BLaER1 treated with 17β-estradiol and CSF1 and Interleukin-3, amounts not matched to agents 10 nM and 100 nM (cell line): ENCODE measurements at regions not wholly inside any gene's neighbourhood (a gene's known extent, or its start where the extent isn't known, plus 50 kb on each side); places are given as distances from the start of the nearest gene placed in this dataset.

ENCODE experiments used
- H3K27ac ChIP-seq, 11 experiments: shearing (Covaris generic); formaldehyde crosslinking; 2 replicates each; pipeline ENCODE4 v1.8.1; 2022
- H3K27me3 ChIP-seq, 11 experiments: shearing (Covaris generic); formaldehyde crosslinking; 2 replicates each; pipeline ENCODE4 v1.8.1; 2022
- H3K36me3 ChIP-seq, 11 experiments: shearing (Covaris generic); formaldehyde crosslinking; 2 replicates each; pipeline ENCODE4 v1.8.1; 2022
- H3K4me1 ChIP-seq, 10 experiments: shearing (Covaris generic); formaldehyde crosslinking; 2 replicates each; pipeline ENCODE4 v1.8.1; 2022
- H3K4me2 ChIP-seq, 11 experiments: shearing (Covaris generic); formaldehyde crosslinking; 2 replicates each; pipeline ENCODE4 v1.8.1; 2022
- H3K4me3 ChIP-seq, 10 experiments: shearing (Covaris generic); formaldehyde crosslinking; 2 replicates each; pipeline ENCODE4 v1.8.1; 2022
- H3K9ac ChIP-seq, 11 experiments: shearing (Covaris generic); formaldehyde crosslinking; 2 replicates each; pipeline ENCODE4 v1.8.1; 2022
- H3K9me3 ChIP-seq, 11 experiments: shearing (Covaris generic); formaldehyde crosslinking; replicated peaks in 1 of 11; 2 replicates each; pipeline ENCODE4 v1.8.1; 2022
- H4K20me1 ChIP-seq, 11 experiments: shearing (Covaris generic); formaldehyde crosslinking; 2 replicates each; pipeline ENCODE4 v1.8.1; 2022
- Cebpa-rat ChIP-seq, 11 experiments: shearing (Covaris generic); IDR thresholded peaks; 2 replicates each; pipeline ENCODE4 v1.8.1; 2022

DNA sequence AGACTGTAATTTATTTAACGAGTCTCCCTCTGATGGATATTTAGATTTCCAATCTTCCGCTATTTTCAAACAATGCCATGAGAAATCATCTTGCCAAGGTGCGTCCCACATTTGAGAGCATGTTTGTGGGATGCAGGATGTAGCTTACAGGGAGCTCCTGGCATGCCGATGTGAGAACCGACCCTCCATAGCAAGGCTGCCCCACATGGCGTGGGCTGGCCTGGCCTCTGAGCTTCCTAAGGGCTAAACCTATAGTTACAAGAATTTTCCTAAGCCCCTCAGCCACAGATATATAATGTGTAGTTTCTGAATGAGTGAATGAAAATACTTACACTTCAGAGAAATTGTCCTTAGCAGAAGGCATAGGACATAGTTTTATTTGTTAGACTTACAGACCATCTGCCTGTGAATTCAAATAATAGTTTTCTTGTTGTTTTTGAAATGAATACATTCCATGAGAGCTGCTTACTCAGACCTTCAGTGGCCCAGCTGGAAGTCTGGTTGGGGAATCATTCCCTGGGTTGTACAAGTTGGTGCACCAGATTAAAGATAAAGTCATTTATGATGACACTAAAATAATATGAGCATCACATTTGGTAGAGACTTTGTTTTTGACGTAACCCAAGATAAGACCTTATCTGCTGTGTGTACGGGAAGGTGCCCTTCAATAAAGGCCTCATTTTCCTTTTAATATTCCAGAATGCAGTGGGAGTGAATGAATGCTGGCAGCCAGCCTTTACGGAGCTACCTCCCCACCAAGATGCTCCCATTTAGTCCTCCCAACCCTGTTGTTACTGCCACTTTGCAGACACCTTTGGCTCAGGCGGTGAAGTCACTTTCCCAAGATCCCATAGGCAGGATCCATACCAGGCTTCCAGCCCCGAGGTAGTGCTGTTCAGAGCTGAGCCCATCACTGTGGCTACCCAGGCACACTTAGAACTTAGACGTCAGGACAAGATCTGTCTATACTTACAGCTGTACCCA is 107.1 kb downstream of the GLI2 start:
- no peak overlapping the region for H3K9ac ChIP-seq
- H4K20me1 ChIP-seq: no peaks in the 10 kb centered on the region; a peak in 1 of 22 replicates
- H3K9me3 ChIP-seq: no peaks in the 10 kb centered on the region
- no peak for TF ChIP-seq Cebpa-rat (IDR thresholded peaks at IDR 0.05)
- no peak overlapping the region for H3K27ac ChIP-seq
- no peaks in the 10 kb centered on the region for H3K4me1 ChIP-seq
- no peak overlapping the region for H3K4me2 ChIP-seq
- no peaks in the 10 kb centered on the region for H3K36me3 ChIP-seq
- no peaks in the 10 kb centered on the region for H3K27me3 ChIP-seq
- no peak overlapping the region for H3K4me3 ChIP-seq

DNA sequence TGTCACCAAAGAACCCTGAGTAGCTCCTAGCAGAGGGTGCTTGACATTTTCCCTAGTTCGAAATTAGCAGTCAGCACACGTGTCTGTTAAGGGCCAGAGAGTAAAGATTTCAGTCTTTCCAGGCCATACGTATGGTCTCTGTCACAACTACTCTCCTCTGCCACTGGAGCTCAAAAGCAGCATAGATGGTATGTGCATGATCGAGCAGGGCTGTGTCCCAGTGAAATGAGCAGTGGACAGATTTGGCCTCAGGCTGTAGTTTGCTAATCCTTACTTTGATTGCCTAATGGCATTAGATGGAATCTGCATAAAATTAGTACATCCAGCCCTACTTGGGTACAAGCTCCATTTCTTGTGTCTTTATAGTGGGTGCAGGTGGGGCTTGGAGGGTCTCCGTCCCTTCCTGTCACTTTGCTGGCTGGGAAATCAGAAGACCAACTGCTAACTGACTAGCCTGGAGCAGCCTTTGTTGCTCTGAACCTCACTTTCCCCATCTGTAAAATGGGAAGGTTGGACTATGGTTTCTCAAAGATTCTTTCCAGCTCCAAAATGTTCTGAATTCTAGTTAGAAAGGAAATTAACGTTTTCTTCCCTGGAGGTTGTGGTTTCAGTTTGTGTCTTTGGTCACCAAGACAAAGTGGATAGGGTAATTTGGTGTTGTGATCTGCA is 108.5 kb downstream of the GLI2 start:
- no peak for TF ChIP-seq Cebpa-rat (IDR thresholded peaks at IDR 0.05)
- no peaks in the 10 kb centered on the region; a peak in 1 of 22 replicates for H4K20me1 ChIP-seq
- peaks cover 0 to 11% (median 5%) of the 10 kb centered on the region in 11 experiments; a peak in 13 of 22 replicates for H3K9me3 ChIP-seq
- no peak overlapping the region for H3K4me2 ChIP-seq
- no peaks in the 10 kb centered on the region for H3K27me3 ChIP-seq
- H3K9ac ChIP-seq: no peak overlapping the region
- no peak overlapping the region for H3K27ac ChIP-seq
- no peaks in the 10 kb centered on the region for H3K4me1 ChIP-seq
- no peak overlapping the region for H3K4me3 ChIP-seq
- no peaks in the 10 kb centered on the region for H3K36me3 ChIP-seq

DNA sequence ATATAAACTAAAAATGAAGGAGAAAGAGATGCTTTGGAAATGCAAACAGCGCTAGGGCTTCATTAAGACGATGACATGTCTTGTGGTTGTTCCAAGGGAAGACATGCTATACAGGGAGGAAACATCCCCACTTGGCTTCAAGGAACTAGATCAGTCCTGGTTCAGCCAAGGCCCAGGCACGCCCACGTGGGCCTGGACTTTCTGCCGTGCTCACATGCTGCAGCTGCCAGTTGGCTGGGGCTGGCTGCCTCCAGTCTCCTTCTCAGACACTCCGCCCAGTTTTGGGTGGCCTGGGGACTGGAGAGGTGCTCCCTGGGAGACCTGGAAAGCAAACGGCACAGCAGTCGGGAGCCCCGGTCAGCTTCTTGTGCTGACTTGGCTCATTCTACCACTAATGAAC is 109.6 kb downstream of the GLI2 start:
- Histone ChIP-seq H4K20me1 (no peaks in the 10 kb centered on the region; a peak in 1 of 22 replicates), H3K9ac (no peak overlapping the region), H3K27me3 (no peaks in the 10 kb centered on the region), H3K4me3 (no peak overlapping the region), H3K9me3 (peaks cover 6 to 21% (median 15%) of the 10 kb centered on the region in 11 experiments; a peak in 21 of 22 replicates), H3K4me2 (no peak overlapping the region), H3K36me3 (no peaks in the 10 kb centered on the region), H3K27ac (no peak overlapping the region), H3K4me1 (no peaks in the 10 kb centered on the region)
- no peak for TF ChIP-seq Cebpa-rat (IDR thresholded peaks at IDR 0.05)

DNA sequence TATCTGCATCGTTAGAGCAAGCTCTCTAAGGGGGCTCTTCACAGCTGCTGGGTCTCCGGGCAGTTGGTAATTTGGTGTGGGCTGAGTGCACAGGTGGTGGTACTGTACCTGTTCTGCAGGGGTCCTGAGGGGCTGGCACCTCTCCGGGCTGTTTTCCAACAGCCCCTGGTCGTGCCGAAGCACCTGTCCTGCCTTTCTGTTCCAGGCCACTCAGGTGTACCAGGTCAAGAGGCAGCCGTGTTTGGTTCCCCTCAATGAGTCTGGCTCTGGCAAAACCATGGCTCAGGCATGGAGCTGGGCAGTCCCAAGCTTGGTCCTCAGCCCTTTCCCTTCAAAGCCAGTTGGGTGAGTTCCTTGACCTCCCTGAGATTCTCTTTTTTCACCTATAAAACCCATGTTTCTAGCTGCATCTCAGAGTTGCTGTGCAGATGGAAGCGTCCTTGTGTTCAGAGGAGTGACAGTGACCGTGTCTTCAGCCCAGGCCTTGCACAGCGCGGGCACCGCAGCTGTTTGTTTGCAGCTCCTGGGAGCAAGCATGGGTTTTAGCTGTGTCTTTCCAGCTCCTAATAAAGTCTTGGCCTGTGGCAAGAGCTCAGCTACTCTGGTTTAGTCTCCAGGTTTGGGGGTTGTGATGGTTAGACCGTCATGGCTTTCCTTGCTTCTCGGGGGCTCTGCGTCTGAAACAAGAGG is 110.9 kb downstream of the GLI2 start:
- Histone ChIP-seq H3K9me3 (peaks cover 6 to 23% (median 18%) of the 10 kb centered on the region in 11 experiments; a peak in 21 of 22 replicates), H3K27ac (no peak overlapping the region), H3K4me2 (no peak overlapping the region), H4K20me1 (no peaks in the 10 kb centered on the region; a peak in 1 of 22 replicates), H3K36me3 (no peaks in the 10 kb centered on the region), H3K4me3 (no peak overlapping the region), H3K27me3 (no peaks in the 10 kb centered on the region), H3K9ac (no peak overlapping the region), H3K4me1 (no peaks in the 10 kb centered on the region)
- no peak for TF ChIP-seq Cebpa-rat (IDR thresholded peaks at IDR 0.05)

DNA sequence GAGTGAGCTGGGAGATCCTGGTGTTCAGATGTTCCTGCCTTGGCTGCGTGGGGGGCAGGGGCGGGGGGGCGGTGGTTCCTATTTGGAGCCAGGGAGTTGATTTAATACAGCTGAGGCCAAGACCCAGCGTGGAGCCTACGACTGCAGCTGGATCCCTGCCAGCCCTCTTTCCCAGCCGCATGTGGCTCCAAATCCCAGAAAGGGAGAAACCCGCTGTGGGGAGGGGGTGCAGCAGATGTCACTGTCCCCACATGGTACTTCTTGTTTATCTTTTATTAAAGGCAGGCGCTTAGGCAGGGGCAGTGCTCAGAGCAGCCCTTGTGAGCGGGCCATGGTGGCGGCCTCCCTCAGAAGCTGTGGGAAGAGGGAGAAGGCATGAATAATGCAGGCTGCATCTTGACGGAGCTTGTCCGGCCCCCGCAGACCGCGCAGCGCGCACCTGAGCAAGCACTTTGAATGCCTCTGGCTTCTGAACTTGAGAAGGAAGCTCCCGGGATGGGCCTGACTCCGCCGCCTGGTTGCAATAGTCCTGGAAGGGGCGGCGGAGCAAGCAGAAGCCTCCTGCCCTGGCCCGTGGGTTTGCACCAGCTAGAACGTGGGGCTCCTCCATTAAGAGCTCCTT is 112.1 kb downstream of the GLI2 start:
- no peak overlapping the region for H3K4me3 ChIP-seq
- H3K9ac ChIP-seq: no peak overlapping the region
- peaks cover 6 to 23% (median 18%) of the 10 kb centered on the region in 11 experiments; a peak in 21 of 22 replicates for H3K9me3 ChIP-seq
- no peaks in the 10 kb centered on the region for H3K27me3 ChIP-seq
- no peaks in the 10 kb centered on the region for H3K4me1 ChIP-seq
- no peaks in the 10 kb centered on the region for H3K36me3 ChIP-seq
- H4K20me1 ChIP-seq: no peaks in the 10 kb centered on the region; a peak in 1 of 22 replicates
- no peak overlapping the region for H3K27ac ChIP-seq
- TF ChIP-seq Cebpa-rat (IDR thresholded peaks at IDR 0.05): no peak
- no peak overlapping the region for H3K4me2 ChIP-seq

DNA sequence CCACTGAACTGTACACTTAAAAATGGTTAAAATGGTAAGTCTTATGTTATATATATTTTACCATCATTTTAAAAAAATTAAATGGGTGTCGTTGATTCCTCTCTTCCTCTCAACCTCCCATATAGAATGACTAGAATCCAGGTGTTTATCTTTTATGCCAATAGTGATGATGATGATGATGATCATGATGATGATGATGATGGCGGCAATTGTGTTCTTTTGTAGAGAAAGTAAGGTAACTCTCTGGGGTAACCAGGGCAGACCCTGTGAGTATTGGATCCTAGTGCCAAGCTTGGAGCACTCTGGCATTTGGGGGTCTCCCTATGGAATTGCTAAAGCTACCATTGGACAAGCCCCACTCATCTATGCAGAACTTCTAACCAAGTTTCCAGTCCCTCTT is 113.6 kb downstream of the GLI2 start:
- peaks cover 0 to 8% (median 2%) of the 10 kb centered on the region in 10 experiments; a peak in 13 of 20 replicates for H3K4me1 ChIP-seq
- no peak overlapping the region for H3K9ac ChIP-seq
- H3K27me3 ChIP-seq: no peaks in the 10 kb centered on the region
- H3K9me3 ChIP-seq: peaks cover 6 to 23% (median 18%) of the 10 kb centered on the region in 11 experiments; a peak in 21 of 22 replicates
- H3K36me3 ChIP-seq: no peaks in the 10 kb centered on the region
- no peaks in the 10 kb centered on the region; a peak in 1 of 22 replicates for H4K20me1 ChIP-seq
- TF ChIP-seq Cebpa-rat (IDR thresholded peaks at IDR 0.05): no peak
- no peak overlapping the region for H3K4me2 ChIP-seq
- no peak overlapping the region for H3K4me3 ChIP-seq
- H3K27ac ChIP-seq: no peak overlapping the region

DNA sequence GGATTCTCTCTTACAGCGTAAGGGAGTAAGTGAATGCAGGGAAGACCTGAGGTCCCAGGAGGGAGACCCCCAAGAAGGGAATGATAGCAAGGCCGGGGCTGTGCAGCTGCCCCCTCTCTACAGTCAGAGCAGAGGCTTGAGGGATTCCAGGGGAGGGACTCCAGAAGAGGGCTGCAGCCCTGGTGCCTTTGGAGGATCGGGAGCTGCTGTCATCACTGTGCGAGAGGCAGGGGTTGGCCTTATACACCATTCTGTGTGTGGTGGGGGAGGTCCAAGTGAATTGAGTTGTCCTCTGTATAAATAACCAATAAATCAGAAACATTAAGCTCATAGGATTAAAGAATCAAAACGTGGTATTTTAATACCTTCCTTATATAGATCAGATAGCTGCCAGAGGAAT is 114.9 kb downstream of the GLI2 start:
- no peaks in the 10 kb centered on the region for H3K27me3 ChIP-seq
- peaks cover 6 to 23% (median 18%) of the 10 kb centered on the region in 11 experiments; a peak in 21 of 22 replicates for H3K9me3 ChIP-seq
- H3K36me3 ChIP-seq: no peaks in the 10 kb centered on the region
- H4K20me1 ChIP-seq: no peaks in the 10 kb centered on the region; a peak in 1 of 22 replicates
- H3K9ac ChIP-seq: no peak overlapping the region
- no peak overlapping the region for H3K4me3 ChIP-seq
- H3K4me2 ChIP-seq: no peak overlapping the region
- TF ChIP-seq Cebpa-rat (IDR thresholded peaks at IDR 0.05): no peak
- peaks cover 0 to 20% (median 15%) of the 10 kb centered on the region in 10 experiments; a peak in 16 of 20 replicates for H3K4me1 ChIP-seq
- H3K27ac ChIP-seq: no peak overlapping the region

DNA sequence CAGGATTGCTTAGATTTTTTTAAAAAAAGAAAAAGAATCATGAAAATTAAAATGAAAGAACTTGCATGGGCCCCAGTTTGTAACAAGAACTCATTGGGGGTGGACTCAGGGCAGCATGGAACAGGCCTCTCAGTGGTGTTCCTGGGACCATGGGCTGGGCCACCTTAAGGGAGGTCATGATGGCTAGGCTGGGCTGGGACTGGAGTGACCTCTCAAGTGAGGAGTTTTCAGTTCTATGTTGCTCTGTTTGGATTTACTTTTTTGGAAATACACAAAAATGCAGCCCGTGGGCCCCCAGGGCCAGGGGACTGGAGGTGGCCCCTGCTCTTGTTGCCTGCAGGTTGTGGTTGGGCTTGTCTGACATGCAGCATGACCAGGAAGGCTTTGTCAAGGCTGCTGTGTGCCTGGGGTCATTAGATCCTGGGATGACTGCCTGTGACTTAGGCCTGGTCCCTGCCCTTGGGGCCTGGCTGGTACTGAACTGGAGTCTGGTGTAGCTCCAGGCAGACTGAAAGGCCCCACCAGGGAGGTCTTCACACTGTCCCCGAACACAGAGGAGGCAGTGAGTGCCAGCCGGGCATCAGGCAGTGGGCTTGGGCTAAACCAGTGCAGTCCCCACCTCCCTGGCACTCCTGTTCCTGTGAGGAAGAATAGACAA is 115.6 kb downstream of the GLI2 start:
- no peak overlapping the region for H3K9ac ChIP-seq
- no peak overlapping the region for H3K27ac ChIP-seq
- peaks cover 0 to 27% (median 22%) of the 10 kb centered on the region in 10 experiments; a peak in 16 of 20 replicates for H3K4me1 ChIP-seq
- TF ChIP-seq Cebpa-rat (IDR thresholded peaks at IDR 0.05): no peak
- H3K4me3 ChIP-seq: no peak overlapping the region
- no peak overlapping the region for H3K4me2 ChIP-seq
- H3K27me3 ChIP-seq: no peaks in the 10 kb centered on the region
- no peaks in the 10 kb centered on the region for H3K36me3 ChIP-seq
- no peaks in the 10 kb centered on the region; a peak in 1 of 22 replicates for H4K20me1 ChIP-seq
- peaks cover 6 to 23% (median 18%) of the 10 kb centered on the region in 11 experiments; a peak in 21 of 22 replicates for H3K9me3 ChIP-seq
